OCI-LY1 (cell line): ENCODE measurements at regions not wholly inside any gene's neighbourhood (a gene's known extent, or its start where the extent isn't known, plus 50 kb on each side); places are given as distances from the start of the nearest gene placed in this dataset.

Experiments
- H2AFZ ChIP-seq: fragments of 200-600 bp; sonication (generic), shearing (Covaris generic); 2 replicates; pipeline ENCODE4 v1.6.0; 2014; ENCODE audit warnings: antibody characterized with exemption, mild to moderate bottlenecking, low read length
- H3F3A ChIP-seq: fragments of 200-600 bp; sonication (generic), shearing (Covaris generic); 2 replicates; pipeline ENCODE4 v1.6.0; 2014; ENCODE audit warnings: mild to moderate bottlenecking, antibody characterized with exemption, low read length, moderate library complexity; ENCODE audit not compliant: insufficient read depth
- H3K27ac ChIP-seq: fragments of 200-600 bp; sonication (generic); 2 replicates; pipeline ENCODE4 v1.5.1; 2014; ENCODE audit warnings: low read length, mixed run types, mild to moderate bottlenecking, low read depth; ENCODE audit not compliant: poor library complexity, severe bottlenecking
- H3K27me3 ChIP-seq: fragments of 200-600 bp; sonication (generic); 2 replicates; pipeline ENCODE4 v1.6.0; 2014; ENCODE audit warnings: antibody characterized with exemption, mild to moderate bottlenecking, low read length, moderate library complexity; ENCODE audit not compliant: insufficient read depth
- H3K36me3 ChIP-seq: fragments of 200-600 bp; sonication (generic); 2 replicates; pipeline ENCODE4 v1.6.1; 2014; ENCODE audit warnings: mild to moderate bottlenecking, antibody characterized with exemption, low read length, moderate library complexity, mixed read lengths; ENCODE audit not compliant: insufficient read depth
- H3K4me1 ChIP-seq: fragments of 200-600 bp; sonication (generic); 2 replicates; pipeline ENCODE4 v1.5.1; 2014; ENCODE audit warnings: mild to moderate bottlenecking, low read length, moderate library complexity; ENCODE audit not compliant: insufficient read depth, severe bottlenecking
- H3K4me2 ChIP-seq: fragments of 200-600 bp; sonication (generic), shearing (Covaris generic); 2 replicates; pipeline ENCODE4 v1.6.1; 2014; ENCODE audit warnings: low read length
- H3K4me3 ChIP-seq: fragments of 200-600 bp; sonication (generic); 2 replicates; pipeline ENCODE4 v1.5.1; 2014; ENCODE audit warnings: low read length, low read depth, mild to moderate bottlenecking, mixed read lengths; ENCODE audit not compliant: poor library complexity, severe bottlenecking
- H3K79me2 ChIP-seq: fragments of 200-600 bp; shearing (Covaris generic); 2 replicates; pipeline ENCODE4 v1.6.1; 2016; ENCODE audit warnings: mixed run types, low read length, mixed read lengths; ENCODE audit not compliant: insufficient read depth
- H3K9ac ChIP-seq: fragments of 200-600 bp; sonication (generic), shearing (Covaris generic); 2 replicates; pipeline ENCODE4 v1.6.1; 2014; ENCODE audit warnings: mild to moderate bottlenecking, low read length, mixed read lengths
- H3K9me2 ChIP-seq: fragments of 200-600 bp; sonication (generic), shearing (Covaris generic); 2 replicates; pipeline ENCODE4 v1.6.1; 2014; ENCODE audit warnings: low read depth, mild to moderate bottlenecking, low read length, mixed read lengths
- H3K9me3 ChIP-seq: fragments of 200-600 bp; shearing (Covaris generic); 2 replicates; pipeline ENCODE4 v1.6.1; 2014; ENCODE audit warnings: low read length, mixed read lengths
- H4K20me1 ChIP-seq: fragments of 200-600 bp; sonication (generic), shearing (Covaris generic); 2 replicates; pipeline ENCODE4 v1.6.0; 2016; ENCODE audit warnings: mild to moderate bottlenecking, low read length; ENCODE audit not compliant: insufficient read depth
- EZH2 ChIP-seq: fragments of 200-600 bp; sonication (generic), shearing (Covaris generic); IDR thresholded peaks from 2 replicates; pipeline ENCODE4 v1.8.0; 2017; ENCODE audit warnings: borderline replicate concordance, mixed run types, mild to moderate bottlenecking, antibody characterized with exemption, low read length, moderate library complexity, mixed read lengths
- TF ChIP-seq, protein P1 (sequence below): fragments of 200-600 bp; sonication (generic), shearing (Covaris generic); IDR thresholded peaks from 2 replicates; pipeline ENCODE4 v1.5.1; 2017; ENCODE audit warnings: mild to moderate bottlenecking, antibody characterized with exemption, low read length, moderate library complexity, mixed read lengths

DNA sequence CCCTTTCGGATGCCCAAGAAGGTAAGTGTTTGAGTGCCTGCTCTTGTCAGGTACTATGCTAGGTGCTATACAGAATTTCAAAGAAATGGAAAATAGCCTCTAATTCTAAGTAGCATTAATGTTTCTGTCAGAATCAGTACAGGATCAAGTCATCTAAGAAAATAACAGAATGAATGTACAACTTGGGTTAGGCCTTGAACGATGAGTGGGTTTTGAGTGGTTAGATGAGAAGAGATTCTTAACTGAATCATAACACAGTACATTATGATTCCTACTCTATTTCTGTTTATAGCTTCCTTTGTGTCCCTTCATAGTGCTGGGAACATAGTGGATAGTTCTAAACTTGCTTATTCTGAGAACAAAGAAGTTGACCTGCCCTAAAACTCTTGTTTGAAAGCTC lies 253.9 kb downstream of the GLUD2 start:
- H3K9me2 ChIP-seq = no peaks in the 10 kb centered on the region
- no peak overlapping the region for H2AFZ ChIP-seq
- H3K4me3 ChIP-seq = no peak overlapping the region
- H3K27me3 ChIP-seq = no peaks in the 10 kb centered on the region
- no peak overlapping the region for H3K4me2 ChIP-seq
- no peaks in the 10 kb centered on the region for H4K20me1 ChIP-seq
- TF ChIP-seq, protein P1, sequence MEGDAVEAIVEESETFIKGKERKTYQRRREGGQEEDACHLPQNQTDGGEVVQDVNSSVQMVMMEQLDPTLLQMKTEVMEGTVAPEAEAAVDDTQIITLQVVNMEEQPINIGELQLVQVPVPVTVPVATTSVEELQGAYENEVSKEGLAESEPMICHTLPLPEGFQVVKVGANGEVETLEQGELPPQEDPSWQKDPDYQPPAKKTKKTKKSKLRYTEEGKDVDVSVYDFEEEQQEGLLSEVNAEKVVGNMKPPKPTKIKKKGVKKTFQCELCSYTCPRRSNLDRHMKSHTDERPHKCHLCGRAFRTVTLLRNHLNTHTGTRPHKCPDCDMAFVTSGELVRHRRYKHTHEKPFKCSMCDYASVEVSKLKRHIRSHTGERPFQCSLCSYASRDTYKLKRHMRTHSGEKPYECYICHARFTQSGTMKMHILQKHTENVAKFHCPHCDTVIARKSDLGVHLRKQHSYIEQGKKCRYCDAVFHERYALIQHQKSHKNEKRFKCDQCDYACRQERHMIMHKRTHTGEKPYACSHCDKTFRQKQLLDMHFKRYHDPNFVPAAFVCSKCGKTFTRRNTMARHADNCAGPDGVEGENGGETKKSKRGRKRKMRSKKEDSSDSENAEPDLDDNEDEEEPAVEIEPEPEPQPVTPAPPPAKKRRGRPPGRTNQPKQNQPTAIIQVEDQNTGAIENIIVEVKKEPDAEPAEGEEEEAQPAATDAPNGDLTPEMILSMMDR = no peak
- no peak for TF ChIP-seq EZH2
- H3K9ac ChIP-seq = no peak overlapping the region
- H3K27ac ChIP-seq = no peak overlapping the region
- no peaks in the 10 kb centered on the region for H3K9me3 ChIP-seq
- H3K4me1 ChIP-seq = no peaks in the 10 kb centered on the region
- H3K36me3 ChIP-seq = no peaks in the 10 kb centered on the region
- H3K79me2 ChIP-seq = no peaks in the 10 kb centered on the region
- H3F3A ChIP-seq = no peaks in the 10 kb centered on the region

DNA sequence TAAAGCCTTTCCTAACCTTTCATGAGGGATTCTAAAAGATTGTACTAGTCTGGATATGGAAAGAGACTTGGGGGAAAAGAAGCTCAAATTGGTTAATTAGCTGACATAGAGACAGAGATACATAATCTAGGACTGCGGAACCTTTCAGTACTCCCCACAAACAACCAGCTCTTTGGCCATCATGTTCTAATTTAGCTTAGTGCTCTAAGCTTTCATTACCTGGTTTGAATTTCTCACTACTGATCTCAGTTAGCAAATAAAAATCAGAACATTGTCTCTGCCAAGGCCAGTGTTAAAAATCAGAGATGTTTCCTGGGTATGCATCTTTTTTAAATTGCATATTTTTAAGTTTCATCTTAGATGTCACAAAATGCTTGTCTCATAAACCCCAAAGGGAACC lies 254.4 kb downstream of the GLUD2 start:
- H2AFZ ChIP-seq = no peak overlapping the region
- TF ChIP-seq, protein P1 = no peak
- no peak for TF ChIP-seq EZH2
- H3F3A ChIP-seq = no peaks in the 10 kb centered on the region
- no peaks in the 10 kb centered on the region for H3K27me3 ChIP-seq
- no peaks in the 10 kb centered on the region for H3K79me2 ChIP-seq
- no peak overlapping the region for H3K27ac ChIP-seq
- no peaks in the 10 kb centered on the region for H3K9me3 ChIP-seq
- H3K4me2 ChIP-seq = no peak overlapping the region
- no peak overlapping the region for H3K4me3 ChIP-seq
- H4K20me1 ChIP-seq = no peaks in the 10 kb centered on the region
- H3K9ac ChIP-seq = no peak overlapping the region
- no peaks in the 10 kb centered on the region for H3K9me2 ChIP-seq
- H3K4me1 ChIP-seq = no peaks in the 10 kb centered on the region
- no peaks in the 10 kb centered on the region for H3K36me3 ChIP-seq

DNA sequence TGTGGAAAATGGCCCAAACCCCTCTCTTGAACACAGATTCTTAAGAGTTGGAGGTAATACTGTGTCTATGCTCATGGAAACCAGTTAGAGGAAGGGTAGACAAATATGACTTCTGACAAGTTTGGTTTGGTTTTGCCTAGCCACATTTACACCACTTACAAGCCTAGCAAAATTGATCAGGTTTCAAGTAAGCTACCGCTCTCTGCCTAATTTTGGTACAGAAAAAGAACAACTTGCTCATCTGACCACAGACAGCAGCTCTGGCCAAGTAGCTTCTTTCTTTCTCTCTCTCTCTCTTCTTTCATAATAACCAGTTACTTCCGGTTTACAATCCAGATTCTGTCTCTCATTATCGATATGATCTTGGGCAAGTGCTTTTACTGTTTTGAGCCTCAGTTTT lies 260.0 kb downstream of the GLUD2 start:
- no peaks in the 10 kb centered on the region for H3K9me3 ChIP-seq
- H3K27me3 ChIP-seq = no peaks in the 10 kb centered on the region
- no peak overlapping the region for H2AFZ ChIP-seq
- no peak for TF ChIP-seq EZH2
- TF ChIP-seq, protein P1 = no peak
- H3K9me2 ChIP-seq = no peaks in the 10 kb centered on the region
- H3K27ac ChIP-seq = no peak overlapping the region
- H3K9ac ChIP-seq = no peak overlapping the region
- no peak overlapping the region for H3K4me3 ChIP-seq
- H3F3A ChIP-seq = no peaks in the 10 kb centered on the region
- H3K79me2 ChIP-seq = no peaks in the 10 kb centered on the region
- peaks cover 5% of the 10 kb centered on the region for H3K4me1 ChIP-seq
- no peaks in the 10 kb centered on the region for H3K36me3 ChIP-seq
- H3K4me2 ChIP-seq = no peak overlapping the region
- H4K20me1 ChIP-seq = no peaks in the 10 kb centered on the region
